HG03342 (cell line): ENCODE measurements at regions not wholly inside any gene's neighbourhood (a gene's known extent, or its start where the extent isn't known, plus 50 kb on each side); places are given as distances from the start of the nearest gene placed in this dataset.
A peak's percentile ranks its signal among the peaks of the same experiment; 100 is the strongest.

Experiments used
- ATAC-seq: cut with Tn5 transposase; IDR thresholded peaks from one replicate; pipeline ENCODE4 v1.9.1; 2021; ENCODE audit warnings: mild to moderate bottlenecking, moderate library complexity; ENCODE audit not compliant: unreplicated experiment

DNA sequence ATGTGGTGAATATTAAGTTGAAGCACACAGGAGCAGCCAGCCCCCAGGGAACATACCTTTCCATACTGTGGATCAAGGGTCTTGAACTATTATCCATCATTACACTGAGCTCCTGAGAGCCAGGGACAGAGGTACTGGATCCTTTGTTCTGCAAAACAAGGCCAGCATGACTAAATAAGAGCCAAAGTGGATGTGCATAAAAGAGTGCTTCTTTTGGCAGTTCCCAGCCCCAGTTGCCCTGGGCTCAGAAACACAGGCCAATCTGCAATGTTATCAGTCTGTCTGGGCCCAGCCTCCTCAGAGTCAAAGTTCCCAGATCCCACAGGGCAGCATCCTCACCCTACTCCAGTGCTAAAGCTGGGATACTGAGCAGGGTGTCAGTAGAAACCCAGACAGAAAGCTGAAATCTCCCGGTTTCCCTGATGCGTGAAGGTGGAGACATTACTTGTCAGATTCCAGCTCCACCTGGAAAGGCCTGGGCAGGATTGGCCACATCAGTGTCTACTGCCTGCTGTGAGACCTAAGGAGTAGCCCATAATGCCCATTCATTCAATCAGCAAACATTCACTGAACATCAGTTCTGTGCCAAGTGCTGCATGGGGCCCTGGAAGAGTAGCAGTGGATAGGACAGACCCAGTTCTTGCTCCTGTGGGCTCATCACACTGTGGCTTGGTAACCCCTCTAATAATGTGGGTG is 342.7 kb downstream of the CXCL12 start:
- ATAC-seq: no peak

DNA sequence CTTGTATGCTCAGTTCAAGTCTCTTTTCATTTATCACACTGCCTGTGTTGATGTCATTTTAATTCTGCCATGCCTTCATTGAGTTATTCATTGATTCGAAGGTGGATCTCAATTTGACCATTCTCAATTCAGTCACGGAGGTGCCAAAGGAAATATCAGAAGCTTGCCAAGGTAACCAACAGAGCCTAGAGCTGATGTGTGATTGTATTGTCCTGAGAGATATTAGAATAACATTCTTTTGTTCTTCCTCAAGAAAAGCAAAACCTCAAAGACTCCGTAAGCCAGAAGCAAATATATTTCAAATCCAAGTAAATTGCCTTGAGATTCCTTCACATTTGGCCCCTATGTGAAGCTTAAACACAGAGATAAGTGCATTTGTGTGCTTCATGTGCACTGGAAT is 345.3 kb downstream of the CXCL12 start:
- ATAC-seq: no peak

DNA sequence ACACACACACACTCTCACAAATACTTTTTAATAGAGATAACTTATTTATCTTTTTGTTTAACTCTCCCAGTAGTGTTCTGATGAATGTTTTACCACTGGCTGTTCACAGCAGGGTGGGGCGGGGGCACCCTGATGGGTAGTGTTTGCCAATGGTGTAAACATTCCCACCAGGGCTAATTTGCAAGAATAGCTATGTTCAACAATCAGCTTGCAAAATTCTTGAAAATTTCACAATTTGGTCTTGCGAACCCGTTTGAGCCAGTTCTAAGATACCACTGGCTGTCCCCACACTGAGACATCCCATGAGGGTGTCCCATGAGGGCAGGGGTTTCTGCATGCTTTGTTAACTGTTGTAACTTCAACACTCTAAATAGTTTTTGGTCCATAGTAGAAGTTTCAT is 348.5 kb downstream of the CXCL12 start:
- ATAC-seq: no peak

DNA sequence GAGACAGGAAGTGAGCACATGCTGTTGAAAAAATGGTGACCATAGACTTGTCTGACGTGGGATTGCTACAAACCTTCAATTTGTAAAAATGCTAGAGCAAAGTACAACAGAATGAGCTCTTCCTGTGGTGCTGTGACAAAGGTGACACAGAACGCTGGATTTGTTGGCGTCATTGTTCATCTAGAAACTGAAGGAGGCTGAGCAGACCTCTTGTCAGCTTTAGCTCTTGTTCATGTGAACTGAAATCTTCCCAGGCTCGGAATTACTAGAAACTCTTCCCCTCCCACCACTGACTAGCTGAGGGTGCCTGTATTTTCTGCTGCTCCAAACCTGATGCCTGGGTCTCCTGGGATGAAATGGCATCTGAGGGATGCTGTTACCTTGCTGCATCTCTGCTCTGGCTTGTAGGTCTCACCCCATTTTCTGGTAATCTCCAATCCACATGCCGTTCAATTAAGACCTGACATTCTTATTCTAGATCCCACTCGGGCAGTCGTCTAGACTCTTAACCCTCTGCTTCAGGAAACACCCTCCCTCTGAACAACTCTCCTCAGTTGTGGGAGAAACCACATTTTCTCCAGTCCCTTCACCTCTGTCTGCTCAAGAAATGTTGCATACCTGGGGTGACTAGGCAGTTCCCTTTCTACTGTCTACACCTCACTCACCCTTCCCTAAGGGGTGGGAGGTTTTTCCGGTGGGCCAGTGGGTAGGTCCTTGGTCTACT is 349.3 kb downstream of the CXCL12 start:
- no peak for ATAC-seq

DNA sequence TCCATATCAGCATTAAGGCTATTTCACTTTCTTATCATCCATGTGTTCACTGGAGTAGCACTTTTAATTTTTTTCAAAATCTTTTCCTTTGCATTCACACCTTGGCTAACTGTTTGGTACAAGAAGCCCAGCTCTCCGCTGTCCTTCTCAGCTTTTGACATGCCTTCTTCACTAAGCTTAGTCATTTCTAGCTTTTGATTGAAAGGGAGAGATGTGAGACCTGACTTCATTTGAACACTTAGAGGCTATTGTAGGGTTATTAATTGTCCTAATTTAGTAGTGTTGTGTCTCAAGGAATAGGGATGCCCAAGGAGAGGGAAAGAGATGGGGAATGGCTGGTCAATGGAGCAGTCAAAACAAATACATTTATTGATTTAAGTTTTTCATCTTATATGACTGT is 350.0 kb downstream of the CXCL12 start:
- ATAC-seq: no peak

DNA sequence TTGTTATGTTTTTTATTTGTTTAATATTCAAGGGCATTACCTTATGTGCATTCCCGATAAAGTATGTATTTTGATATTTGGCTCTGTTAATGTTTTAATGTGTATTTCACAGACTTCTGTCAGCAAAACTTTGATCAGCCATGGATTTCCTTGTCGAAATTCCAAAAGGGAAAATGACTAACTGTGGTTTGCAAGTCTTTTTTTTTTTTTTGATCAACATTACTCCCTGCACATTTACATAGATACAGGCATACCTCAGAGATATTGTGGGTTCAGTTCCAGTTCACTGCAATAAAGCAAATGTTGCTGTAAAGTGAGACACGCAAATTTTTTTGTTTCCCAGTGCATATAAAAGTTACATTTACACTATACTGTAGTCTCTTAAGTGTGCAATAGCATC is 351.9 kb downstream of the CXCL12 start:
- ATAC-seq: no peak

DNA sequence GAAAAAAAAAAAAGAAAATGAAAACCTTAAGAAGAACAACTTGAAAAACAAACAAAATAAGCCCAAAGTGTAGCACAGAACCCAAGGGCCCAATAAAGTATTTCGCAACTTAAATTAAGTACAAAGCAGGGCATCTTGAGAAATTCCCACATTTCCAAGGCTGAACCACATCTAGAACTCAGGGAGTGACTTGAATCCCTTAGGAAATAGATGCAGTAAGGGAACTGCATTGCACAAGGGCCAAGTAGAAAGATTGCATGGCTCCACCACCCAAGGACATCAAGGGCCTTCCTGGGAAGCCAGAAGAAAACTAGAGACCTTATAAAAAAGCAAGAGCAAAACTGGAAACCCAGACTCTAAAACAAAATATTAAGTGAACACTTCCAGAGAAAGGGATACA is 352.7 kb downstream of the CXCL12 start:
- ATAC-seq: no peak

DNA sequence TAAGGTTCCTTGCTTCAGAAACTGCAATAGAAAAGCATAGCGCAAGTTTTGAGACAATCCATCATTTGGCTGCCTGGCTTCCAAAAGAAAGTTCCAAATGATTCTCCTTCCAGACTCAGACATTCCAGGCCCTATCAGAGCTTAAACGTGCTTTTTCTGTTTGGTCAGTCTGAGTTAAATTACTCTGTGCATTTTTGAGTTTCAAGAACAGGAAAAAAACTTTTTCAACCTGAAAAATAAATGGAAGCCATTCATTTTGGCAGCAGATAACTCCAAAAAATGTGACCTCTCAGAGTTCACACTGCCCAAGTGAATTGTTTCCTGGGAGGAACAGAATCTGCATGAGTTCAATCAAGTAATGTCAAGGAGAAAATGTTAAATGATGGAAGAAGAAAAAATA is 354.2 kb downstream of the CXCL12 start:
- no peak for ATAC-seq

DNA sequence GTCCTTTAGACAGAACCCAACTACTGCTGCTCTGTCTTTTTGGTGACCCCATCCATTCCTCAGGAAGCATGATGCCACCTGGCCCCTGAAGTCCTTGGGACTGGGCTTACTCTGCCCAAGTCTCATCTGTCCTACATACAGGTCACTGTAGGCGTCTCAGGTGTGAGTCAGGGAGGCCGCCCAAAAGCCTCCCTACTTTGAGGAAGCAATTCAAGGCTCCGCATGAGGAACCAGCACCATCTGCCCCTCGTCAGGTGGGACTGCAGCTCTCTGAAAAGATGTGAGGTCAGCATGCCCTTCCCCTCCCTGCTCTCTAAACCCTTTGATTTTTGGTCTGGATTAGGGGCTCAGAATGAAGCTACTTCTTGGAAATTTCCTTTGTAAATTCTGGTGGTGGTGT is 354.8 kb downstream of the CXCL12 start:
- ATAC-seq: peak; percentile 96

DNA sequence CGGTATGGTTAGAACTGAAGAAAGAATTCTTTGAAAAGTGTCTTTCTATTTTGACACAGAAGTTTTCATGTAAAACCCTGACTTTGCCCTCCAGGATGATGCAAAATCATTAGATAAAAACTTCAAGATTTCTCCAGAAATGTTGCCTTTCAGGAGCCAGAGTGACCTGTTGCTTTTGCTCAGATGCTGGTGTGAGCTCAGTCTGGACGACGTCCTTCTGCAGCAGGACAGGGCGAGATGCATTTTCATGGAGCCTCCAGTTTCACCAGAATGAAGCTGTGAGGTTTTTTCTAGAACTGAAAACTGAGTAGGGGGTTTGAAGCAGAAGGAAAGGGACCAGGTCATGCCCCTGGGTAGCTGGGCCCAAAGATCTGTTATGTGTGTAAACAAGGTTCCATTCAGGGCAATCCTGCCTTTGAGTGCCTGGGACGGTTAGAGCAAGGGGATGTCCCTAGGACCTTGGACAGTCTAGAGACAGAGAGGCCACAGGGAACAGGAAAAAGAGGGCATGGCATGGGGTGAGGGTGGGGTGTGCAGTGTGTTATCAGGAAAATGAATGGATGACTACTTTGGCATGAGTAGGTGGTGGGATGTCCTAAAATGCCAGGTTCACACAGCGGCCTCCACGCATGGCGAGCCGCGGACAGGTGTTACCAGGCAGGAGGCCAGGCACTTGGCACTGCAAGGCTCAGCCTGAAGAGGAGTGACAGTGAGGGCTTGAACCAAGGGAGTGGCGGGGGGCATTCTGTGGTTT is 356.3 kb downstream of the CXCL12 start:
- ATAC-seq: no peak

DNA sequence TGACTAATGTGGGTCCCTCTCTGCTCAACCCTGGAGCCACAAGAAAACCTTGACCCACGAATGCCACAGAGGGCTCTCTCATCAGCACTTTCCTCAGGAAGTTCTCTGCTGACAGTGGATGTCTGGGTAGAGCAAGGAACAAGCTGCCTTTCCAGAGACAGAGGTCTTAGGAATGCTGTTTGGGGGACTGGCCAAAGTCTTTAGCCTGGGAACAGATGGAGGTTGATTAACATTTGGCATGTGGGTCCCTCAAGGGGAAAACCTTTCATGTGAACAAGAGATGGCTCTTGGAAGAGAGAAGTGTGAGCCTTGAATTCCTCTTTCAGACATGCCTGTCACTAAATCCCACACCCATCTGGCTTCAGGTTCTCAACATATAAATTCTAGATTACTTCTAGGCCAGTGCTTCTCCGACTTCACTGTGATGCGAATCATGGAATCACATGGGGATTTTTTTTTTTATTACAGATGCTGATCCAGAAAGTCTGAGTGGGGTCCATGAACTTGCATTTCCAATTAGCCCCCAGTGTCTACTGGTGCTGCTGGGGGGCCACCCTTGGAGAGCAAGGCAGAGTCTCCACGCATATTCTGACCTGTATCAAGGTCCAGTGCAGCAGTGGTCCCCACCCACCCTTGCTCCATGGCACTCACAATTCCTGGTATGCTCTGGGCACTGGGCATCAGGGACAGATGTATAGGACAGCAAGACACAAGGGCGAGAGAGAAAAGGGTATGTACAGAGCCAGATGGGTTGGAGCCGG is 360.4 kb downstream of the CXCL12 start:
- ATAC-seq: no peak

DNA sequence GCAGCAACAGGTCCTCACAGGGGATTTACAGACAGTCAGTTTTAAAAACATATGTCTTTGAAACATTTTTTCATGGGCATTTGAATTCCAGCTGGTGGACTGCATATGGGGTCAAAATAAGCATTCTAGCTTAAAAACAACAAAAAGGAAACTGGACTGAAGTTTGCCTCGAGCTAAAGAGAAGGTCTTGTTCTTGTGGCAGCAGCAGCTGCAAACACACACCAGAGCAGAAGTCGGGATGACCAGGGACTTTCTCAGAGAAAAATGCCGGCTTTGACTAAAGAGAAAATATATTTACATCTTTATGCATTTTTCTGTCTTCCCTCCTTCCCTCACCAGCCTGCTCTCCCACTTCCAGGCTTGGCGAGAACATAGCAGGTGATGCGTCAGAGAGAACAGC is 361.4 kb downstream of the CXCL12 start:
- ATAC-seq: no peak

DNA sequence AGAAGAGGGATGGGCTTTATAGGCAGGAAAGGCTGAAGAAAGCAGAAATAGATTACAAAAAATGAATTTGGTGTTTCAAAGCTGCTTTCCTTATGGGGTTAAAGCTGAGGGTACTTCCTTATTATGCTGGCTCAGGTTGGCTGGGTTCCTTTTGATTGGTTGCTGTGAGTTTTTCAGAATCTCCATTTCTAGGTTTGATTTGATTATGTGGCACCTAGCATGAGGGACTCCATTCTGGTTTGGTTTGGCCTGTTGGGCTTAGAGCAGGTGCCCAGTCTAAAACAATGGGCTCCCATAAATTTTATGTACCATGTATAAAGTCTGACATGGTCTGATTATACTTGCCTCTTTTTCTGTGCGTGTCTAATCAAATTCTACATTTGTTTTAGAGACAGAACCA is 362.7 kb downstream of the CXCL12 start:
- no peak for ATAC-seq

DNA sequence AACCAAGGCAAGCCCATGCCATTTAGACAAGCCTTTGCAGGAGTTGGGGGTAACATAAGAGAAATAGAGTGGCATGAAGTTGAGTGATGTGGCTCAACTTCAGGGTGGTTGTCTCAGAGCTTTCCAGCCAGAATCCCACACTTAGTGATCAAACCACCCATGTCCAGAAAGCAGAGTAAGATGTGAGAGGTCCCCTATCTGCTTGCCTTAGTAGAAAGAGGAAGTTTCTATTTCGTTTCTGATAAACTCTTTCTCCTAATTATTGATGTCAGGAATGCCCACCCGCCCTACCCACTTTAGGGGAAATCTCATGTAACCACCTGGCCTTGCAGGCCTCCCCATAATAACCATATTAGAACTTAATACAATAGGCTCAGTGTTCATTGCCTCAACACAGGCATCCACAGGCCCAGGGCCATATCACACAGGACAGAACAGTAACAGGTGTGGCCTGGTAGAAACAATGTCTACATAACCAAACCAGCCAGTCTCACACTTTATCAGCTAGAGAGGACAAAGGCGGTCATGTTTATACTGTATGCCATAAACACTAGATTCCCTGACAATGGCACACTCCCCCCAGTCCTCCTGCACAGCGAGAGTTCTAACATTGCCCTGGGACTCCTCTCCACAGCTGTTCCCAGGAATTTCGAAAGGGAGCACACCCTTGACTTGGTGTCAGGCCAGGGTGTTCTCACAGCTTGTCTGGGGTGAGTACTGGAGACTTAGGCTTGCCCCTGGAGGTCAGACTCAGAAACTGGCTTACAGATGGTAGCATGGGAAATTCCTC is 364.4 kb downstream of the CXCL12 start:
- peak; percentile 63 for ATAC-seq

DNA sequence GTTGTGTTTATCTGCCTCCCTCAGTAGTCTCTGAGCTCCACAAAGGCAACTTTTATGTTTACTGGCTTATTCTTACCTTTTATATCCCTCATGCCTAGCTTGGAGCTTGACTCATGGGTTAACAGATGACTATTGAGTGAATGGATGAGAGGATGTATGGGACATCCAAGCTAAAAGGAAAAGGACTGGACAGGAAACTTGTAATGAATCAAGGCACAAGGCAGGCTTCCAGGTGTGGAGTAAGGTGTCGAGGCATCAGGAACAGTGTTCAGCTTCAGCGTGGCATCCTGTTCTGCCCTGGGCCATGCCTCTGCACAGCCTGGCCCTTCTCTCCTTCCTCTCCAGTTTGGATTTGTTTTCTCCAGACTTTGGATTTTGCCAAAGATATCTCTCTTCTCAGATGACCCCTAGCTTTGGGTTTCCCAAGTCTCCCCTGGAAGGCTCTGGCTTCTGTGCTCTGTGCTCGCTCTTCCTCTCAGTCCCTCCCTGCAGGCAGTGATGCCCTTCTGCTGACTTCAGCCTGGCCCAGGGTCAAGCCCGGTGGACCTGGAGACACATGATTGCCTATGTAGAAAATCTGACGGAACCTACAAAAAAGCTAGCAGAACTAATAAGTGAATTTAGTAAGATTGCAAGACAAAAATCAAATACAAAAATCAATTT is 367.3 kb downstream of the CXCL12 start:
- ATAC-seq: no peak

DNA sequence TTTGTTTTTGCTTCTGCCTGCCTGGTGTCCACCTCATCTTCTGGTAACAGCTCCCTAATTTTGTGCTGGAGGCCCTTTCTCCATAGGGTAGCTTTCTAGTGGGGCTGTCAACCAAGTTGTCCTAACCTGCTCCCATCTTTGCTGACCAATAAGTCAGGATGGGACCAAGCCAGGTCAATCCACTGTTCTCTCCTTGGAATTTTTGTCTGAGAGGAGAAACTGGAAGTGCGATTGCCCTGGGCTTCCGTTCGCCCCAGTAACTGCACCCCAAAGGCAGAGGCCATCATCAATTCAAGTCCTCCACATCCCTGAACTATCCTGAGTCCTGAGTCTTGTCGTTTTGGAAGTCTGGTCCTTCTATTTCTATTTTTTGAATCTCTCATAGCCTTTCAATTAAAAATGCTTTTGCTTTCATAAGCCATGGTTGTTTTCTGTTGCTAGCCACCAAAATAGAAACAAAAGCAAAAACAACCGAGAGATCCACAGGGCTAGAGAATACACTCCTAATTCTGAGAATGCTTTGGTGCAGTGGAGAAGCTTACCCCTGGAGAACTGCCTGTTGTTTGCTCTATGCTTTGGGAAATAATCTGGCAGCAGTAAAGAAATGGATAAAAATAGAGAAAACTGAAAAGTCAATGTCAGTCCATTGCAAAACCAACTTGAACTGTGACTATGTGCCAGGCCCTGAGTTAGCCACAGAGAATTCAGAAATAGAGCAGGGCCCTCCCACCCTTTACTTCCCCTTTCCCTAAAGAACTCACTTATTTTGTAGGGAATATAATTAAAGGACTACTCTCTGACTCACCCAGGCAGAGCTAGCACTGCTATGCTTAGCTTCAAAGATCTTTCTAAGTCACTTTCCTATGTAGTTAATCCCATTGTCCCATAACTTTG is 368.1 kb downstream of the CXCL12 start:
- ATAC-seq: peak; percentile 47

DNA sequence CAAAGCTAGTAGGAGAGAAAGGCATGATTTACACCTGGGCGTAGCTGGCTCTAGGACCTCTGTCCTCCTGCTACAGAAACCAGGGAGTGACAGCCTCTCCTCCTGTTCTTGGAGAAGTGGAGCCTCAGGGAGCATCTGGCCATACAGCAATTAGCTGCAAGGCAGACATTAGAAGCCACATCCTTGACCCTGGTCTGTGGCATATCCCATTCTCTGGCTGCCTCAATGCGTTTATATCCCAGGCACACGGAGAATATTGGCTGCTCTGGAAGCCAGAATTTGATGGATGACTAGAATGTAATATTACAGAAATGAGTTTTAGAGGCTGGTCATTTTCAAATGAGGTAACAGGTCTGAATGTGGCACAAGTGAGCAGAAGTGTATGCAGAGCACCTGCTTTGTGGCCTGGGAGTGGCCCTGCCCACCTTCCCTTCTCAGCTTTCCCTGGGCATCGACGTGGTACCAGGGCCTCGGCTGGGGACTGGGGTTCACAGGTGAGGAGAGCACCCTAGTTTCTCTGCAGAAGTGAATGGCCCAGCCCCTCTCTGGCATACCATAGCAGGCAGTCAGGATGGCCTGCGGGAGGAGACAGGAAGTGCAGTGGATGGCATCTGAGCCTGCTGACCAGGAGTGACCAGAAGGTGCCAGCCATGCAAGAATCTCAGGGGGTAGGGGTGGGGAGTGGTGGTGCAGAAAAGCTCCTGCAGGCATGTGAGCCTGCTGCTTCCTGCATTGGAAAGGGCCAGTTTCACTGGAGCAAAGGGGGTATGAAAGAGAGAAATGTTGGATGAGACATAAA is 367.2 kb upstream of the ZNF32 start:
- no peak for ATAC-seq

DNA sequence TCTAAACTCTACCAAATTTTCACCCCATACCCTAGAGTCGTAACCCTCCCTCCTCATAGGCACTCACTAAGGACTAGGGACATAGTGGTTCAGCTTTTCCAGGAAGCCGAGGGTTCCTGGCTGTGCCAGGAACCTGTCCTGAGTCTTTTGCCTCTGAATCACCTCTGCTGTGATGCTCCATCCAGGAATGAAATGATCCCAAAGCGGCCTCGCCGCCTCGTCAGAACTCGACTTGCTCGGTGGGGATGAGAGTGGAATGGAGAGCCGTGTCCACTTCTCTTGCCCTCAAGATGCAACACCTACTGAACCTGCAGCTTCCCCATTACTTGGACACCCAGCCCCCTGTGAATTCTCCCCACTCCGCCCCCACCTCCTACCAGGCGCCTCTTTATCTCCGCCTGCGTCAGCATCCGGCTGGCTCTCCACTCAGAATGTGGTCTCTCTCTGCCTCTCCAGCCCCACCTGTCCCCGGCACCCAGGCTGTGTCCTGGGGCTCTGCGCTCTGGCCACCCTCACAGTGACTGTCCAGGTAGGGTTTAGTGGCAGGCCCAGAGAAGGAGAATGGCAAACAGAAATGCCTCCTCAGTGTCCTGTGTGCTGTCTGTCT is 366.1 kb upstream of the ZNF32 start:
- ATAC-seq: no peak
